ENCODE measurements at regions not wholly inside any gene's neighbourhood (a gene's known extent, or its start where the extent isn't known, plus 50 kb on each side); places are given as distances from the start of the nearest gene placed in this dataset.

DNA sequence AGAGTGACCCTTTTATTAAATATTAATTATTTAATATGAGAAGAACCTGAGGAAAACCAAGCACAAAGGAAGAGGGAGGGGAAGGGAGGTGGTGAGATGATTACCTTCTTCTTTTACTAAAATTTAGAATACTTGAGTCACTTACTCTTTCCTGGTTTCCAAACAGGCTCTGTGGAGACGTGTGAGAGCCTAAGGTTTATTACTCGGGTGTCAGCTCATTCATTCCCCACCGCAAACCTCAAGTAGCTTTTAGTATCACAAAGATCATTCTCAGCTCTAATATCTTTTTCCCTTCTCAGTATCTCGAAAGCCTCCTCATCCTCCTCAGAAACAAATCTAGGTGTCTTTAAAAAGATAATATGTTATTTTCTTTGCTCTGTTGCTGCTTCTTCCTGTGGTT, 497.2 kb upstream of the JARID2 start:
- TF ChIP-seq CTCF (IDR thresholded peaks at IDR 0.05; ENCODE audit: poor library complexity), result no peak
- TF ChIP-seq EZH2phosphoT487 (IDR thresholded peaks at IDR 0.05; ENCODE audit: low read depth, severe bottlenecking, unreplicated experiment), result no peak
- TF ChIP-seq EZH2 (IDR thresholded peaks at IDR 0.05; ENCODE audit: borderline replicate concordance), result no peak
